B cell (primary cell): ENCODE measurements at regions not wholly inside any gene's neighbourhood (a gene's known extent, or its start where the extent isn't known, plus 50 kb on each side); places are given as distances from the start of the nearest gene placed in this dataset.

ENCODE experiments used
- EZH2 ChIP-seq: IDR thresholded peaks from 2 replicates; pipeline ENCODE4 v1.6.1; 2012; ENCODE audit warnings: borderline replicate concordance, low read depth, mild to moderate bottlenecking, moderate library complexity, low read length; ENCODE audit not compliant: insufficient read depth, poor library complexity, severe bottlenecking
- TF ChIP-seq, protein P1 (sequence below): fragments of 200-600 bp; IDR thresholded peaks from one replicate; pipeline ENCODE4 v1.8.0; 2022; ENCODE audit warnings: antibody characterized with exemption, mild to moderate bottlenecking

- TF ChIP-seq, protein P1, sequence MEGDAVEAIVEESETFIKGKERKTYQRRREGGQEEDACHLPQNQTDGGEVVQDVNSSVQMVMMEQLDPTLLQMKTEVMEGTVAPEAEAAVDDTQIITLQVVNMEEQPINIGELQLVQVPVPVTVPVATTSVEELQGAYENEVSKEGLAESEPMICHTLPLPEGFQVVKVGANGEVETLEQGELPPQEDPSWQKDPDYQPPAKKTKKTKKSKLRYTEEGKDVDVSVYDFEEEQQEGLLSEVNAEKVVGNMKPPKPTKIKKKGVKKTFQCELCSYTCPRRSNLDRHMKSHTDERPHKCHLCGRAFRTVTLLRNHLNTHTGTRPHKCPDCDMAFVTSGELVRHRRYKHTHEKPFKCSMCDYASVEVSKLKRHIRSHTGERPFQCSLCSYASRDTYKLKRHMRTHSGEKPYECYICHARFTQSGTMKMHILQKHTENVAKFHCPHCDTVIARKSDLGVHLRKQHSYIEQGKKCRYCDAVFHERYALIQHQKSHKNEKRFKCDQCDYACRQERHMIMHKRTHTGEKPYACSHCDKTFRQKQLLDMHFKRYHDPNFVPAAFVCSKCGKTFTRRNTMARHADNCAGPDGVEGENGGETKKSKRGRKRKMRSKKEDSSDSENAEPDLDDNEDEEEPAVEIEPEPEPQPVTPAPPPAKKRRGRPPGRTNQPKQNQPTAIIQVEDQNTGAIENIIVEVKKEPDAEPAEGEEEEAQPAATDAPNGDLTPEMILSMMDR = no peak
- TF ChIP-seq EZH2 = no peak
Observed at GRCh38 chr1:208303743-208304712, 59.8 kb upstream of the PLXNA2 start.
